Keratinocyte (primary cell): ENCODE measurements at regions not wholly inside any gene's neighbourhood (a gene's known extent, or its start where the extent isn't known, plus 50 kb on each side); places are given as distances from the start of the nearest gene placed in this dataset.

Source experiments
- DNase-seq: peaks from one replicate; pipeline ENCODE4 v3.0.0-alpha.2; 2011; ENCODE audit warnings: low read depth, missing footprints, low spot score
- FAIRE-seq: peaks from 2 replicates; lab custom pipeline; 2011; peaks lifted over from hg19 to GRCh38; lab: Jason Lieb, UNC
- H2AFZ ChIP-seq: 2 replicates; pipeline ENCODE4 v1.6.0; 2012; ENCODE audit warnings: low read length, control low read depth, inconsistent platforms; ENCODE audit not compliant: control insufficient read depth
- H3K27ac ChIP-seq: 2 replicates; pipeline ENCODE4 v1.5.1; 2011; ENCODE audit warnings: low read length; ENCODE audit not compliant: control insufficient read depth, insufficient read depth
- H3K27me3 ChIP-seq: 3 replicates; pipeline ENCODE4 v1.6.0; 2011; ENCODE audit warnings: low read length; ENCODE audit not compliant: control insufficient read depth, insufficient read depth; ENCODE audit errors: extremely low read depth
- H3K36me3 ChIP-seq, 2 experiments: 2 replicates in 1 of 2; 3 replicates in 1 of 2; pipeline ENCODE4 v1.5.1; 2011; ENCODE audit warnings: low read length in 2 of 2, mild to moderate bottlenecking in 1 of 2; ENCODE audit not compliant: control insufficient read depth in 2 of 2, insufficient read depth in 2 of 2; ENCODE audit errors: extremely low read depth in 1 of 2
- H3K4me1 ChIP-seq: 3 replicates; pipeline ENCODE4 v1.5.1; 2011; ENCODE audit warnings: low read length; ENCODE audit not compliant: control insufficient read depth, insufficient read depth; ENCODE audit errors: extremely low read depth
- H3K4me2 ChIP-seq: 3 replicates; pipeline ENCODE4 v1.6.0; 2011; ENCODE audit warnings: low read depth, low read length; ENCODE audit not compliant: control insufficient read depth, insufficient read depth; ENCODE audit errors: extremely low read depth
- H3K4me3 ChIP-seq, 3 experiments: fragments of 200-600 bp in 1 of 3; sonication (generic) in 1 of 3; 2 replicates in 2 of 3; 3 replicates in 1 of 3; pipeline ENCODE4 v1.5.1; 2011 to 2016; ENCODE audit warnings: low read length in 3 of 3, mild to moderate bottlenecking in 3 of 3, control low read depth in 2 of 3, inconsistent platforms in 1 of 3, low read depth in 1 of 3, mixed read lengths in 1 of 3, mixed run types in 1 of 3, moderate library complexity in 1 of 3; ENCODE audit not compliant: control insufficient read depth in 2 of 3, insufficient read depth in 2 of 3; ENCODE audit errors: extremely low read depth in 1 of 3
- H3K79me2 ChIP-seq: 2 replicates; pipeline ENCODE4 v1.6.0; 2012; ENCODE audit warnings: low read length; ENCODE audit not compliant: control insufficient read depth, insufficient read depth
- H3K9ac ChIP-seq: 3 replicates; pipeline ENCODE4 v1.6.0; 2011; ENCODE audit warnings: low read length; ENCODE audit not compliant: control insufficient read depth, insufficient read depth; ENCODE audit errors: extremely low read depth
- H3K9me1 ChIP-seq: 3 replicates; pipeline ENCODE4 v1.6.0; 2011; ENCODE audit warnings: low read length; ENCODE audit not compliant: control insufficient read depth, insufficient read depth; ENCODE audit errors: extremely low read depth
- H3K9me3 ChIP-seq: 2 replicates; pipeline ENCODE4 v1.5.1; 2012; ENCODE audit warnings: low read depth, low read length; ENCODE audit not compliant: control insufficient read depth
- H4K20me1 ChIP-seq: 3 replicates; pipeline ENCODE4 v1.6.0; 2011; ENCODE audit warnings: low read length; ENCODE audit not compliant: control insufficient read depth, insufficient read depth; ENCODE audit errors: extremely low read depth
- EZH2 ChIP-seq: IDR thresholded peaks from one replicate; pipeline ENCODE4 v1.6.1; 2012; ENCODE audit warnings: inconsistent platforms, mild to moderate bottlenecking, low read length, moderate library complexity
- dilution Hi-C: fragments of 300-500 bp; cut with MboI; formaldehyde crosslinking; loops from one replicate; pipeline ENCODE4 v1.7.0; 2020; ENCODE audit warnings: low sequenced_read_pairs; ENCODE audit not compliant: extremely low pct_ligation_motif_present
- TF ChIP-seq, protein P1 (sequence below), 3 experiments: IDR thresholded peaks in 1 of 3; conservative IDR thresholded peaks in 1 of 3; optimal IDR thresholded peaks in 1 of 3; 2 replicates in 2 of 3; 3 replicates in 1 of 3; pipeline versions ENCODE3 to v1.5.1; 2011; ENCODE audit warnings: low read length in 3 of 3, mild to moderate bottlenecking in 3 of 3, moderate library complexity in 2 of 3, control low read depth in 1 of 3, inconsistent platforms in 1 of 3; ENCODE audit not compliant: insufficient read depth in 2 of 3; ENCODE audit errors: extremely low read depth in 1 of 3

DNA sequence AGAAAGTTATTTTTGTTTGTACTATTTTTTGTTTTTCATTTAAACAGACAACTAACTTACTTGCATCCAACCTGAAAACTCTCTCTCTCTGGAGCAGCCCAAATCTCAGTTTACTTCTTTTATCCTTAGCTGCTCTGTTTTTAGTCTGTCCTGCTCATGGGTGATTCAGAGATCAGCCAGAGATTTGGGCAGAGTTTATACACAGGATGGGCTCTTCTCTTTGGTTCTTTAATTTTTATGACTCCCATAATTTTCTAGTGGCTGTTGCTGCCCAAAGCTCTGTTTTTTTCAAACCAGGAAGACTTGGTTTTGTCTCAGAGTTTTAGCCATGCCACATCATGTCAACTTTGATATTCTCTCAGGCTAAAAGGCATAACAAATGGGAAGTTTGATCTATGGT lies 86.8 kb upstream of the CD55 start:
- DNase-seq, result no peak
- Histone ChIP-seq H3K79me2 (no peaks in the 10 kb centered on the region), H3K27ac (no peak overlapping the region), H3K4me1 (peaks cover 12% of the 10 kb centered on the region), H4K20me1 (no peaks in the 10 kb centered on the region), H3K9me3 (no peaks in the 10 kb centered on the region), H3K4me3 (no peak overlapping the region), H3K27me3 (no peaks in the 10 kb centered on the region), H2AFZ (no peak overlapping the region), H3K9me1 (no peaks in the 10 kb centered on the region), H3K9ac (no peak overlapping the region), H3K4me2 (no peak overlapping the region), H3K36me3 (no peaks in the 10 kb centered on the region)
- dilution Hi-C loops, result no loop called here
- no peak for FAIRE-seq
- TF ChIP-seq, protein P1, sequence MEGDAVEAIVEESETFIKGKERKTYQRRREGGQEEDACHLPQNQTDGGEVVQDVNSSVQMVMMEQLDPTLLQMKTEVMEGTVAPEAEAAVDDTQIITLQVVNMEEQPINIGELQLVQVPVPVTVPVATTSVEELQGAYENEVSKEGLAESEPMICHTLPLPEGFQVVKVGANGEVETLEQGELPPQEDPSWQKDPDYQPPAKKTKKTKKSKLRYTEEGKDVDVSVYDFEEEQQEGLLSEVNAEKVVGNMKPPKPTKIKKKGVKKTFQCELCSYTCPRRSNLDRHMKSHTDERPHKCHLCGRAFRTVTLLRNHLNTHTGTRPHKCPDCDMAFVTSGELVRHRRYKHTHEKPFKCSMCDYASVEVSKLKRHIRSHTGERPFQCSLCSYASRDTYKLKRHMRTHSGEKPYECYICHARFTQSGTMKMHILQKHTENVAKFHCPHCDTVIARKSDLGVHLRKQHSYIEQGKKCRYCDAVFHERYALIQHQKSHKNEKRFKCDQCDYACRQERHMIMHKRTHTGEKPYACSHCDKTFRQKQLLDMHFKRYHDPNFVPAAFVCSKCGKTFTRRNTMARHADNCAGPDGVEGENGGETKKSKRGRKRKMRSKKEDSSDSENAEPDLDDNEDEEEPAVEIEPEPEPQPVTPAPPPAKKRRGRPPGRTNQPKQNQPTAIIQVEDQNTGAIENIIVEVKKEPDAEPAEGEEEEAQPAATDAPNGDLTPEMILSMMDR (optimal IDR thresholded peaks at IDR 0.05 in 1 of 3, IDR thresholded peaks at IDR 0.05 in 1 of 3, conservative IDR thresholded peaks at IDR 0.05 in 1 of 3; ENCODE audit: extremely low read depth in 1 of 3, insufficient read depth in 2 of 3, low read length in 3 of 3), result no peak
- no peak for TF ChIP-seq EZH2

DNA sequence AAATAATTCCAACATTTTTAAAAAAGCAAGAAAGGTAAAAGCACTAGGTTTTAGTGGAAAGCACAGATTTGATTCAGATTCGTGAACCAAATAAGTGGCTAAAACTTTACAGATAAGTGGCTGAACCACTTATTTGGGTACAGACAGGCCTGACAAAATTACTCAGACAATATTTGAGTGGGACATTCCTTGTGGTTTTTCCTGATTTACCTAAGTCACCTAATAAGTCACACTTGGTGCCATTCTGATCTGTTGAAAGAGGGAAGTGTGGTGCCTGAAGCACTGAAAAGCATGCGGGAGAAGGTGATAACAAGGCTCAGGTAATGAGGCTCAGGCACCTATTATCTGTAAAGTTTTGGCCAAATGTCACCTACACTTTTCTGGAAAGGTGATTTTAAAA lies 81.6 kb upstream of the CD55 start:
- no peak for FAIRE-seq
- H3K9me1 ChIP-seq, result no peaks in the 10 kb centered on the region
- no peak for DNase-seq
- dilution Hi-C loops, result no loop called here
- TF ChIP-seq EZH2, result no peak
- TF ChIP-seq, protein P1 (optimal IDR thresholded peaks at IDR 0.05 in 1 of 3, IDR thresholded peaks at IDR 0.05 in 1 of 3, conservative IDR thresholded peaks at IDR 0.05 in 1 of 3; ENCODE audit: extremely low read depth in 1 of 3, insufficient read depth in 2 of 3, low read length in 3 of 3), result no peak
- no peaks in the 10 kb centered on the region for H3K27me3 ChIP-seq
- peak overlapping the region; percentile 43 for H3K9ac ChIP-seq
- H3K4me2 ChIP-seq, result peak overlapping the region; percentile 65
- H3K36me3 ChIP-seq, result no peaks in the 10 kb centered on the region
- no peaks in the 10 kb centered on the region for H3K79me2 ChIP-seq
- H3K27ac ChIP-seq, result peak overlapping the region; percentile 86
- peak overlapping the region in 1 of 3 experiments; percentile 16 for H3K4me3 ChIP-seq
- H3K4me1 ChIP-seq, result peaks cover 17% of the 10 kb centered on the region
- H2AFZ ChIP-seq, result peak overlapping the region; percentile 33
- no peaks in the 10 kb centered on the region for H3K9me3 ChIP-seq
- H4K20me1 ChIP-seq, result no peaks in the 10 kb centered on the region
